PFSK-1 (cell line): ENCODE measurements at regions not wholly inside any gene's neighbourhood (a gene's known extent, or its start where the extent isn't known, plus 50 kb on each side); places are given as distances from the start of the nearest gene placed in this dataset.

Experiments
- FOXP2 ChIP-seq: optimal IDR thresholded peaks from 2 replicates; pipeline ENCODE3; 2011; ENCODE audit warnings: borderline replicate concordance, control low read depth, inconsistent platforms; ENCODE audit not compliant: insufficient read depth; ENCODE audit errors: extremely low read length, extremely low read depth
- POLR2AphosphoS5 ChIP-seq: IDR thresholded peaks from 2 replicates; pipeline ENCODE4 v1.6.1; 2012; ENCODE audit warnings: low read depth, mild to moderate bottlenecking, control low read depth, low read length, moderate library complexity
- REST ChIP-seq, 2 experiments: IDR thresholded peaks; 2 replicates each; pipeline versions ENCODE4 v1.6.1 to v1.8.0; 2011 to 2012; ENCODE audit warnings: low read depth in 2 of 2, low read length in 2 of 2, control low read depth in 1 of 2, inconsistent platforms in 1 of 2, mild to moderate bottlenecking in 1 of 2, moderate library complexity in 1 of 2; ENCODE audit not compliant: insufficient read depth in 1 of 2
- SIN3A ChIP-seq: IDR thresholded peaks from 2 replicates; pipeline ENCODE4 v1.6.1; 2012; ENCODE audit warnings: mild to moderate bottlenecking, low read length, moderate library complexity, borderline replicate concordance; ENCODE audit not compliant: insufficient read depth
- TAF1 ChIP-seq: IDR thresholded peaks from 2 replicates; pipeline ENCODE4 v1.6.1; 2012; ENCODE audit warnings: low read length, control low read depth, borderline replicate concordance; ENCODE audit not compliant: insufficient read depth

- TF ChIP-seq FOXP2 (no peak), REST (IDR thresholded peaks at IDR 0.05; ENCODE audit: insufficient read depth in 1 of 2, low read depth in 2 of 2, low read length in 2 of 2) (no peak), POLR2AphosphoS5 (no peak), TAF1 (no peak), SIN3A (no peak)
Observed at GRCh38 chr10:93150990-93151547, 77.4 kb downstream of the CYP26A1 start.

GRCh38 chr10:93152136-93152535 is 78.4 kb downstream of the CYP26A1 start:
- TF ChIP-seq SIN3A: no peak
- TF ChIP-seq POLR2AphosphoS5: no peak
- no peak for TF ChIP-seq REST (IDR thresholded peaks at IDR 0.05; ENCODE audit: insufficient read depth in 1 of 2, low read depth in 2 of 2, low read length in 2 of 2)
- TF ChIP-seq TAF1: no peak
- TF ChIP-seq FOXP2: no peak

- TF ChIP-seq REST (IDR thresholded peaks at IDR 0.05; ENCODE audit: insufficient read depth in 1 of 2, low read depth in 2 of 2, low read length in 2 of 2) (no peak), SIN3A (no peak), TAF1 (no peak)
Observed at GRCh38 chr10:93154531-93154930, 80.8 kb downstream of the CYP26A1 start.

- TF ChIP-seq FOXP2: no peak
- TF ChIP-seq REST (IDR thresholded peaks at IDR 0.05; ENCODE audit: insufficient read depth in 1 of 2, low read depth in 2 of 2, low read length in 2 of 2): no peak
- no peak for TF ChIP-seq SIN3A
- no peak for TF ChIP-seq POLR2AphosphoS5
- TF ChIP-seq TAF1: no peak
Observed at GRCh38 chr10:93160140-93160539, 86.4 kb downstream of the CYP26A1 start.

GRCh38 chr10:93160829-93161228 is 87.1 kb downstream of the CYP26A1 start:
- TF ChIP-seq REST (IDR thresholded peaks at IDR 0.05; ENCODE audit: insufficient read depth in 1 of 2, low read depth in 2 of 2, low read length in 2 of 2): no peak
- no peak for TF ChIP-seq TAF1
- TF ChIP-seq POLR2AphosphoS5: no peak
- no peak for TF ChIP-seq FOXP2
- TF ChIP-seq SIN3A: no peak
